Transverse colon (tissue), 4 donors: ENCODE measurements at regions not wholly inside any gene's neighbourhood (a gene's known extent, or its start where the extent isn't known, plus 50 kb on each side); places are given as distances from the start of the nearest gene placed in this dataset.

Experiments used
- CTCF ChIP-seq, 5 experiments: fragments of 200-600 bp in 3 of 5; fragments of 450-650 bp in 2 of 5; sonication (generic) in 3 of 5; IDR thresholded peaks; 1 replicate in 2 of 5; 2 replicates in 3 of 5; pipeline ENCODE4 v1.5.1; 2016 to 2017; ENCODE audit warnings: antibody characterized with exemption in 5 of 5, inconsistent platforms in 3 of 5, mild to moderate bottlenecking in 2 of 5, moderate library complexity in 1 of 5
- POLR2A ChIP-seq: fragments of 450-650 bp; IDR thresholded peaks from one replicate; pipeline ENCODE4 v1.6.1; 2016; ENCODE audit warnings: antibody characterized with exemption, mild to moderate bottlenecking, moderate library complexity
- POLR2AphosphoS5 ChIP-seq, 3 donors: sonication (generic); formaldehyde crosslinking; IDR thresholded peaks; one replicate each; pipeline ENCODE4 v1.6.1; 2016; ENCODE audit warnings: antibody characterized with exemption in 3 of 3

- TF ChIP-seq CTCF (IDR thresholded peaks at IDR 0.05): no peak
- TF ChIP-seq POLR2A: no peak
- TF ChIP-seq POLR2AphosphoS5 (IDR thresholded peaks at IDR 0.05): no peak
These were observed 184.7 kb upstream of the FN1 start for GRCh38 chr2:215620528-215620927.
